MM.1S (cell line): ENCODE measurements at regions not wholly inside any gene's neighbourhood (a gene's known extent, or its start where the extent isn't known, plus 50 kb on each side); places are given as distances from the start of the nearest gene placed in this dataset.

Source experiments
- EZH2phosphoT487 ChIP-seq: fragments of 300-600 bp; sonication (generic); IDR thresholded peaks from 2 replicates; pipeline ENCODE4 v1.6.1; 2018; ENCODE audit warnings: antibody characterized with exemption, low read length
- TF ChIP-seq, protein P1 (sequence below): fragments of 300-600 bp; sonication (generic); IDR thresholded peaks from 2 replicates; pipeline ENCODE4 v1.5.1; 2016; ENCODE audit warnings: antibody characterized with exemption, low read length, mixed read lengths

DNA sequence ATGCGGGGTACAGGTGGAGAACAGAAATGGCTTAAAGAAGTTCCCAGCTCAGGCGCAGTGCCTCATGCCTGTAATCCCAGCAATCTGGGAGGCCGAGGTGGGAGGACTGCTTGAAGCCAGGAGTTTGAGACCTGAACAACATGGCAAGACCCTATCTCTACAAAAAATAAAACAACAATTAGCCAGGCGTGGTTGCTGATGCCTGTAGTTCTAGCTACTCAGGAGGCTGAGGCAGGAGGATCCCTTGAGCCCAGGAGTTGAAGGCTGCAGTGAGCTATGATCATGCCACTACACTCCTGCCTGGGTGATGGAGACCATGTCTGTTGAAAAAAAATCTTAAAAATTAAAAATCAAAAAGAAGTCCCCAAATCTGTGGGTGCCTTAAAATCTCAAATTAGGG is 228.3 kb upstream of the WSB1 start:
- TF ChIP-seq, protein P1, sequence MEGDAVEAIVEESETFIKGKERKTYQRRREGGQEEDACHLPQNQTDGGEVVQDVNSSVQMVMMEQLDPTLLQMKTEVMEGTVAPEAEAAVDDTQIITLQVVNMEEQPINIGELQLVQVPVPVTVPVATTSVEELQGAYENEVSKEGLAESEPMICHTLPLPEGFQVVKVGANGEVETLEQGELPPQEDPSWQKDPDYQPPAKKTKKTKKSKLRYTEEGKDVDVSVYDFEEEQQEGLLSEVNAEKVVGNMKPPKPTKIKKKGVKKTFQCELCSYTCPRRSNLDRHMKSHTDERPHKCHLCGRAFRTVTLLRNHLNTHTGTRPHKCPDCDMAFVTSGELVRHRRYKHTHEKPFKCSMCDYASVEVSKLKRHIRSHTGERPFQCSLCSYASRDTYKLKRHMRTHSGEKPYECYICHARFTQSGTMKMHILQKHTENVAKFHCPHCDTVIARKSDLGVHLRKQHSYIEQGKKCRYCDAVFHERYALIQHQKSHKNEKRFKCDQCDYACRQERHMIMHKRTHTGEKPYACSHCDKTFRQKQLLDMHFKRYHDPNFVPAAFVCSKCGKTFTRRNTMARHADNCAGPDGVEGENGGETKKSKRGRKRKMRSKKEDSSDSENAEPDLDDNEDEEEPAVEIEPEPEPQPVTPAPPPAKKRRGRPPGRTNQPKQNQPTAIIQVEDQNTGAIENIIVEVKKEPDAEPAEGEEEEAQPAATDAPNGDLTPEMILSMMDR: no peak
- TF ChIP-seq EZH2phosphoT487: no peak
